T-helper 1 cell treated with Interleukin-12 subunit alpha and Interleukin-12 subunit beta and Interleukin-4 antibody, amounts not matched to agents 30 ng/mL and 1 ng/mL, for 36 hours (primary cell): ENCODE measurements at regions not wholly inside any gene's neighbourhood (a gene's known extent, or its start where the extent isn't known, plus 50 kb on each side); places are given as distances from the start of the nearest gene placed in this dataset.

Experiments used
- intact Hi-C: fragments of 100-400 bp; cut with micrococcal nuclease; formaldehyde crosslinking; loops from one replicate; pipeline ENCODE4 v1.15.1; 2024

DNA sequence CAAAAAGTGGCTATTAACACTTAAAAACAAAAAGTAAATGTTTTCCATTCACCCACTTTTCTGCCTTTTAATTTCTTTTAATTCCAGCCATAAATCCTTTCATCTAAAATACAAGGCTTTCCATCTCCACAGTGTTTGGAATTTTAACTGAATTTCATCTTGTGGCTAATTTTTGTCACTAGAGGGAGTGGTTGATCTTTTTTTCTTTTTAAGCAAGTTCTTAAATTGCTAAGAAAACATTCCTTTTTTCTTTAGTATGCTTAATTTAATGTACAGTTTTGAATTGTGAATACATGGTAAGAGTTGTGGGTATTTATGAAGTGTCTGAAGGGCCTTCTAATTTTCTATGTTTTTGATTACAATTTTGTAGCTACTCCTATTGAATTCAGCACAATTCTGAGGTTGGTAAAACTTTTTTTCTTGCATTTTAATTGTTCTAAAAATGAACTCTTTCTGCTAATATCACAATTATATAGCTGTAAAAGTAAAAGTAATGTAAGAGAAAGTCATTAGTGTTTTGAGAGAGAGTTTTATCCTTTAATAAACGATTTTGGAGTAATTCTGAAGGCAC is 54.9 kb upstream of the ANK3 start:
- intact Hi-C loops: loop anchor here (1.0 to 2.0 kb wide), 3 partner anchors 203 to 520 kb away; no protein-coding TSS in a partner anchor

DNA sequence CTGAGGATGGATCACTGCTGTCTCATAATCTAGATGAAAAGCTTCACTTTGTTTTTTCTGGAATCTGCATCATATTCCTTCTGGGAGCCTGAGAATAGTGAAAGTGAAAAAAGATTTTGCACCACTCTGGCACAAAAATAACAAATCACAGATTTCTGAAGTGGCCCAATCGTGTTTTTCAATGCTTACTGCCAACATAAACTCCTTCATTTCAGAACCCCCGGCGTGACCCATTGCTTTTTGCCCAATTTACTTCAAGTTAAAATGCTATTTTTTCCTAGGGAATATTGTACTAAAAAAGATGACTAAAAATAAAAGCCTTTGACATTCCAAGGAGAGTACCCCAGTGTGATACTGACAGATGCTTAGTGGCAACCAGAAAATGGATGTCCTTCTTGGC is 53.7 kb upstream of the ANK3 start:
- intact Hi-C loops: no loop called here

DNA sequence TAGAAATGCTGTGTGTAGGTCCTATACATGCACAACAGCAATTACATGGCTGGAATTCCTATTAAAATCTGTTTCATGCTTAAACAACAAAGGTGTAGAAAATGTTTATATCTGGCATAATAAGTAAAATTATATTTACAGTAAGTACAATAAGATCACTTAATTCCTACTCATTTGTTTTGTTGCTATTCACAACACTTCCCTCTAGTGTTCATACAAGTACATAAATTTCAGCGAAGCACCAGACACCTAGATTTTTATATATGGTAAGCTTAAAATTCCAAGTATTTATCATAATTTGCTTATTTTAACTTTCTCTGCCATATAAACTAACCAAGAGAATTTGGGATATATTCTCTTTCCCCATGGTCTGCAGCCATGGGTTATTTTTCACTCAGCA is 51.8 kb upstream of the ANK3 start:
- intact Hi-C loops: no loop called here

DNA sequence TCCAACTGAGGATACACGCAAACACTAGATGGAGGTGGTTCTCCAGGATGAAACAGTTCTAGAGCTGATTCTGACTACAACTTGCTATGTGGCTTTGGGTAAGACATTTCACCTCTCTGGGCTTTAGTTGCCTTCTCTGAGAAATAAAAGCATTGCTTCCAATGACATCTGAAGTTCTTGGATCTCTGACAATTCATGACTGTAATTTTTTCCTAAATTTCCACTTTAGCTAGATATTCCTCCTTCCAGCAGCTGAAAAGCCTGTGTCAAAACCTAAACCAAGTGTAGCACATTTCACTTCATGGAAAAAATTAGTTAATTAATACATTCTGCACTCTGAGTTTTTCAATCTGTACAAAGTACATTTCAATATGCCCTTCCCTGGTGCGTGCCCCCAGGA is 50.0 kb upstream of the ANK3 start:
- intact Hi-C loops: no loop called here
